K562 (cell line): ENCODE measurements at regions not wholly inside any gene's neighbourhood (a gene's known extent, or its start where the extent isn't known, plus 50 kb on each side); places are given as distances from the start of the nearest gene placed in this dataset.

ENCODE experiments used
- ATAC-seq: fragments of 200-7000 bp; cut with Tn5 transposase; 3 replicates; pipeline ENCODE4 v1.9.1; 2020; ENCODE audit warnings: moderate library complexity
- BruUV-seq: library from RNA; stranded (reverse); fragments of 400-500 nt; replicated peaks from 2 replicates; lab custom pipeline; 2021; lab: Mats Ljungman, UMichigan
- CTCF ChIA-PET: fragments of 300-600 bp; formaldehyde crosslinking; extraction: SDS; loops from one replicate; lab custom pipeline; 2021; ENCODE audit warnings: low intra/inter-chr PET ratio; lab: Yijun Ruan, JAX
- POLR2A ChIA-PET: fragments of 300-600, 350-650 bp; sonication (Branson Sonifier 250); formaldehyde crosslinking; extraction: SDS; loops from one replicate; lab custom pipeline; 2021; ENCODE audit warnings: antibody characterized with exemption, inconsistent platforms; lab: Yijun Ruan, JAX
- DNase-seq, 4 experiments: peaks; one replicate each; pipeline versions ENCODE4 v3.0.0 to v3.0.0-alpha.2; 2011 to 2018; ENCODE audit warnings: low spot score in 3 of 4, mixed read lengths in 3 of 4; ENCODE audit errors: extremely low read depth in 1 of 4
- FAIRE-seq: peaks from 2 replicates; lab custom pipeline; 2011; peaks lifted over from hg19 to GRCh38; lab: Jason Lieb, UNC
- H2AFZ ChIP-seq: 2 replicates; pipeline ENCODE4 v1.6.0; 2011; ENCODE audit warnings: low read depth, low read length, control low read depth, inconsistent platforms
- H3K27ac ChIP-seq: fragments of 200-600 bp; 3 replicates; pipeline ENCODE4 v1.8.0; 2011; ENCODE audit warnings: low read depth, mild to moderate bottlenecking, control low read depth, inconsistent platforms, low read length, moderate library complexity, mixed read lengths; ENCODE audit errors: extremely low read depth
- H3K27me3 ChIP-seq, 2 experiments: fragments of 300-600 bp in 1 of 2; 2 replicates in 1 of 2; 3 replicates in 1 of 2; pipeline versions ENCODE4 v1.6.0 to v1.8.0; 2011; ENCODE audit warnings: inconsistent platforms in 2 of 2, low read length in 2 of 2, mild to moderate bottlenecking in 1 of 2, mixed read lengths in 1 of 2, moderate library complexity in 1 of 2; ENCODE audit not compliant: control insufficient read depth in 2 of 2, insufficient read depth in 2 of 2
- H3K36me3 ChIP-seq: fragments of 300-600 bp; 3 replicates; pipeline ENCODE4 v1.8.0; 2011; ENCODE audit warnings: mild to moderate bottlenecking, low read length, inconsistent platforms; ENCODE audit not compliant: control insufficient read depth, insufficient read depth
- H3K4me1 ChIP-seq, 2 experiments: fragments of 200-600 bp in 1 of 2; replicated peaks in 1 of 2; 2 replicates in 1 of 2; 3 replicates in 1 of 2; pipeline versions ENCODE4 v1.5.1 to v1.8.0; 2011; ENCODE audit warnings: inconsistent platforms in 2 of 2, low read length in 2 of 2, mild to moderate bottlenecking in 1 of 2, mixed read lengths in 1 of 2, moderate library complexity in 1 of 2; ENCODE audit not compliant: control insufficient read depth in 2 of 2, insufficient read depth in 2 of 2
- H3K4me2 ChIP-seq: 2 replicates; pipeline ENCODE4 v1.6.1; 2011; ENCODE audit warnings: low read length, control low read depth, inconsistent platforms, mixed read lengths; ENCODE audit not compliant: insufficient read depth
- H3K4me3 ChIP-seq: fragments of 200-600 bp; sonication (generic), shearing (Covaris generic); 2 replicates; pipeline ENCODE4 v1.5.1; 2016; ENCODE audit warnings: control low read depth, inconsistent platforms
- H3K79me2 ChIP-seq: fragments of 200-600 bp; 3 replicates; pipeline ENCODE4 v1.8.0; 2011; ENCODE audit warnings: low read length, inconsistent platforms; ENCODE audit not compliant: control insufficient read depth, insufficient read depth
- H3K9ac ChIP-seq, 2 experiments: 2 replicates each; pipeline versions ENCODE4 v1.6.0 to v1.6.1; 2011; ENCODE audit warnings: low read depth in 2 of 2, low read length in 2 of 2, control low read depth in 1 of 2, inconsistent platforms in 1 of 2, mild to moderate bottlenecking in 1 of 2, mixed read lengths in 1 of 2; ENCODE audit not compliant: insufficient read depth in 1 of 2
- H3K9me1 ChIP-seq: one replicate; pipeline ENCODE4 v1.6.0; 2011; ENCODE audit warnings: inconsistent platforms, mild to moderate bottlenecking, low read length, moderate library complexity; ENCODE audit not compliant: control insufficient read depth, insufficient read depth
- H3K9me3 ChIP-seq: replicated peaks from 2 replicates; pipeline ENCODE4 v1.5.1; 2011; ENCODE audit warnings: low read depth, low read length, inconsistent platforms; ENCODE audit not compliant: control insufficient read depth, insufficient read depth
- H4K20me1 ChIP-seq: replicated peaks from 2 replicates; pipeline ENCODE4 v1.6.1; 2011; ENCODE audit warnings: low read length, inconsistent platforms, mixed read lengths; ENCODE audit not compliant: control insufficient read depth, insufficient read depth
- DMBX1 ChIP-seq: fragments of 250-450 bp; sonication (Bioruptor Pico); IDR thresholded peaks from 2 replicates; pipeline ENCODE4 v1.8.0; 2022; ENCODE audit warnings: inconsistent platforms, mild to moderate bottlenecking, moderate library complexity, borderline replicate concordance
- FOSL1 ChIP-seq: fragments of 200-800 bp; sonication (Bioruptor generic); conservative IDR thresholded peaks from 2 replicates; pipeline ENCODE4 v1.6.1; 2016; ENCODE audit warnings: missing genetic modification characterization, missing compliant biosample characterization
- HNRNPH1 ChIP-seq: fragments of 200-400 bp; formaldehyde crosslinking; optimal IDR thresholded peaks from 2 replicates; pipeline ENCODE3; 2017; ENCODE audit warnings: low read depth, mild to moderate bottlenecking, low read length, moderate library complexity
- PKNOX1 ChIP-seq: fragments of 450-650 bp; IDR thresholded peaks from 2 replicates; pipeline ENCODE4 v1.6.1; 2016
- POLR2A ChIP-seq: fragments of 450-650 bp; conservative IDR thresholded peaks from 2 replicates; pipeline ENCODE4 v1.6.1; 2016
- RFX1 ChIP-seq: fragments of 450-650 bp; IDR thresholded peaks from 2 replicates; pipeline ENCODE4 v1.6.1; 2016; ENCODE audit warnings: mild to moderate bottlenecking, moderate library complexity
- TEAD1 ChIP-seq, 2 experiments: fragments of 450-650 bp in 1 of 2; sonication (generic) in 1 of 2; formaldehyde crosslinking; IDR thresholded peaks; 2 replicates each; pipeline versions ENCODE4 v1.4.0 to v1.8.0; 2020 to 2022; ENCODE audit warnings: mild to moderate bottlenecking in 2 of 2, missing genetic modification reagents in 1 of 2
- ZBTB12 ChIP-seq: fragments of 250-450 bp; sonication (Bioruptor Pico); IDR thresholded peaks from 2 replicates; pipeline ENCODE4 v1.4.0; 2020
- ZNF449 ChIP-seq: fragments of 250-450 bp; sonication (Bioruptor Pico); IDR thresholded peaks from 2 replicates; pipeline ENCODE4 v1.8.0; 2022; ENCODE audit warnings: moderate library complexity, mild to moderate bottlenecking, inconsistent platforms
- ZNF586 ChIP-seq: fragments of 450-650 bp; formaldehyde crosslinking; conservative IDR thresholded peaks from 2 replicates; pipeline ENCODE4 v1.4.0; 2020; ENCODE audit warnings: mild to moderate bottlenecking, moderate library complexity
- WGBS: fragments of 100-300 bp; shearing (Covaris generic); methylation state at CpG from one replicate; pipeline ENCODE4 v1.1.6; 2016; ENCODE audit warnings: low coverage, mixed read lengths; ENCODE audit not compliant: insufficient coverage; ENCODE audit errors: missing lambda C conversion rate; 5-methylcytosine and 5-hydroxymethylcytosine counted together
- in situ Hi-C: fragments of 300-500 bp; cut with MboI; formaldehyde crosslinking; loops from 4 replicates; pipeline ENCODE4 v1.15.0; 2018; ENCODE audit warnings: inconsistent platforms, mixed read lengths
- intact Hi-C: fragments of 100-400 bp; cut with micrococcal nuclease; formaldehyde crosslinking; loops from 2 replicates; pipeline ENCODE4 v1.14.2; 2022

GRCh38 chr6:23678626-23679025 is 447.4 kb upstream of the NRSN1 start (continued):
- no peak for TF ChIP-seq ZNF449
- no peak for TF ChIP-seq HNRNPH1

GRCh38 chr6:23681743-23682142 is 444.3 kb upstream of the NRSN1 start:
- DNase-seq (no peak), ATAC-seq (no peak), FAIRE-seq (no peak)
- intact Hi-C loops (no loop called here), in situ Hi-C loops (no loop called here)
- H3K9me3 ChIP-seq, result no peaks in the 10 kb centered on the region; the same call in 1 of the 2 replicates
- no peak overlapping the region for H3K4me2 ChIP-seq
- H3K4me3 ChIP-seq, result no peak overlapping the region
- no peaks in the 10 kb centered on the region for H3K79me2 ChIP-seq
- no peaks in the 10 kb centered on the region for H3K4me1 ChIP-seq
- BruUV-seq, result no TSS peak
- WGBS, result 0% methylated on average over 3 of the region's 3 CpGs
- H2AFZ ChIP-seq, result no peak overlapping the region
- no peak overlapping the region for H3K9ac ChIP-seq
- POLR2A ChIA-PET, result no interaction called here
- no peaks in the 10 kb centered on the region for H3K9me1 ChIP-seq
- no peaks in the 10 kb centered on the region for H3K36me3 ChIP-seq
- CTCF ChIA-PET, result no interaction called here
- no peak overlapping the region for H3K27ac ChIP-seq
- no peaks in the 10 kb centered on the region for H4K20me1 ChIP-seq
- H3K27me3 ChIP-seq, result no peaks in the 10 kb centered on the region
- no peak for TF ChIP-seq ZNF586 (CRISPR knock-in tag)
- no peak for TF ChIP-seq DMBX1
- TF ChIP-seq RFX1, result 0 out of 2 replicates have a peak, but pooled peaks have one; percentile 9
- TF ChIP-seq ZBTB12 (CRISPR knock-in tag), result no peak
- TF ChIP-seq FOSL1 (tag), result no peak
- TF ChIP-seq TEAD1 (CRISPR knock-in tag; IDR thresholded peaks at IDR 0.05), result no peak
- no peak for TF ChIP-seq POLR2A
- no peak for TF ChIP-seq PKNOX1
